ENCODE measurements at regions not wholly inside any gene's neighbourhood (a gene's known extent, or its start where the extent isn't known, plus 50 kb on each side); places are given as distances from the start of the nearest gene placed in this dataset.

DNA sequence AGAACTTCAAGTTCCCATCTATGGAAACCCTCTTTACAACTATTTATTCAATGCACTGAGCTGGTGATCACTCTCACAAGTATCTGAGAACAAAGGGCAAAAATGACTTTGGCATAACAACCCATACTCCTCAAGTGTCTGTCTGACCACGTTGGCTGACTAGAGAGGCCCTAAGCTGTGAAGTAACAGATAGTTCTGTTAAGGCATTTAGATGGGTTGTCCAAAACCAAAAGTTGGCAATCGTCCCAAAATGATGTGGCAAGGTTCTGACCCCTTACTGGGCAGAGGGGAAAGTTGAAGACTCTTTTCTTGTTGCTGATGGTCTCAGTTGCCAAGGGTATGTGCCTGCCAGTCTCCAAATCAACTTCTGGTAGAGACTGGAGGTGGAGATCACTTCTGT is 524.8 kb downstream of the PPARGC1A start:
- Histone ChIP-seq H3K36me3 (ENCODE audit: control insufficient read depth, insufficient read depth, low read length) (no peaks in the 10 kb centered on the region), H3K27ac (ENCODE audit: insufficient read depth, low read depth, low read length, poor library complexity, severe bottlenecking) (no peak overlapping the region), H3K9me3 (ENCODE audit: control insufficient read depth, low read length) (no peaks in the 10 kb centered on the region), H3K4me1 (ENCODE audit: control insufficient read depth, insufficient read depth, low read length) (peaks cover 4% of the 10 kb centered on the region), H3K4me3 (ENCODE audit: insufficient read depth, low read depth, low read length) (no peak overlapping the region), H3K27me3 (ENCODE audit: control insufficient read depth, insufficient read depth, low read length, poor library complexity, severe bottlenecking) (no peaks in the 10 kb centered on the region)
- WGBS, 2 experiments: 88 to 95% methylated on average over 2 of the region's 2 CpGs

DNA sequence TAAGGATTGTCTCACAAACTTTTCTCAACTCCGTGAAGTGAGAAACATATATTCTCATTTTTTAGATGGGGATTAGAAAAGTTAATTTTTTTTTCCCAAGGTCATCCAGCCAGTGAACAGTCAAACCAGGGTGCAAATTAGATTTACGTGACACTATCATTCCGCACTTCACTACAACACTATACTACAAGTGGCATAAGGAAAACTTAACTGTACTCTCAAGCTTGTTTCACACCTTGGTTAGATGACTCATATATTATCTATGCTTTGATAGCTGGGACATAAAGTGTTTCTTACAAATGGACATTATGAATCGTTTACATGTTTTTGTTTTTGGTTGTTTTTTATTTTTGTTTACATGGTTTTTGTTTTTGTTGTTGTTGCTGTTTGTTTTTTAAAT is 525.7 kb downstream of the PPARGC1A start:
- no peaks in the 10 kb centered on the region for H3K36me3 ChIP-seq (ENCODE audit: control insufficient read depth, insufficient read depth, low read length)
- no peak overlapping the region for H3K4me3 ChIP-seq (ENCODE audit: insufficient read depth, low read depth, low read length)
- 95 to 96% methylated on average over 3 to 4 of the region's 4 CpGs for WGBS, 2 experiments
- no peaks in the 10 kb centered on the region for H3K27me3 ChIP-seq (ENCODE audit: control insufficient read depth, insufficient read depth, low read length, poor library complexity, severe bottlenecking)
- no peaks in the 10 kb centered on the region for H3K9me3 ChIP-seq (ENCODE audit: control insufficient read depth, low read length)
- no peak overlapping the region for H3K27ac ChIP-seq (ENCODE audit: insufficient read depth, low read depth, low read length, poor library complexity, severe bottlenecking)
- no peaks in the 10 kb centered on the region for H3K4me1 ChIP-seq (ENCODE audit: control insufficient read depth, insufficient read depth, low read length)

DNA sequence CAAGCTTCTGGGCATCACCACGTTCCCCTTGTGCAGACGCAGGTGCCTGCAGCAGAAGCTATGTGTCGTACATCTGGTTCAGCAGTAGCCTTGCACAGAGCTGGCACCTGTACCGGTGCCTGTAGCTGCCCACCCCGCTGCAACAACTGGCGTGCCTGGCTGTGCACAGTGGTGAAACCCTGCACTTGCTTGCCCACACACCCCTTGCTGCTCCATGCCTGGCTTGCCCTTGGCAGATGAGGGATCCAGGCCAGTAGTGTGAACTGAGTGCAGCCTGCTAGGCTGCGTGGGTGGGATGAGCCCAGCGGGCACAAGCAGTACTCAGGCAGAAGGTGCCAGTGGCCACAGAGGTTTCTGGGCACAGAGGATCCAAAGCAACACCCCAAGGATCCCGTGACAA is 528.4 kb downstream of the PPARGC1A start:
- H3K27ac ChIP-seq (ENCODE audit: insufficient read depth, low read depth, low read length, poor library complexity, severe bottlenecking): no peak overlapping the region

DNA sequence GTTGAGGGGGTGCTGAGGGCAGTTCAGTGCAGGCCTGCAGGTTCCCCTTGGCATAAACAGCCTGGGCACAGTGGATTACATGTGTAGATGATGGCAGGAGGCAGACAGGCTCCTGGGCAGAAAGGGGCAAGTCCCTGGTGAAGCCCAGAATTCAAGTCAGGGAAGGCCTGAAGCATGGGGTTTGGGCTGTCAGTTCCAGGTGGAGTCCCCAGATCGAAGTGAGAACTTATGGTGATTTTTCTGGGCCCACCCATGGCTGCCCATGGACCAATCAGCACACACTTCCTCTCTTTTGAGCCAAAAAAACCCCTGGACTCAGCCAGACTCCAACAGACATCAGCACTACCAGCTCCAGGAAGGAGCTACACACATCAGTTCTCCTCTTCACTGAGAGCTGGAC is 529.1 kb downstream of the PPARGC1A start:
- Histone ChIP-seq H3K4me1 (ENCODE audit: control insufficient read depth, insufficient read depth, low read length) (no peaks in the 10 kb centered on the region), H3K4me3 (ENCODE audit: insufficient read depth, low read depth, low read length) (no peak overlapping the region), H3K27ac (ENCODE audit: insufficient read depth, low read depth, low read length, poor library complexity, severe bottlenecking) (no peak overlapping the region), H3K36me3 (ENCODE audit: control insufficient read depth, insufficient read depth, low read length) (no peaks in the 10 kb centered on the region), H3K27me3 (ENCODE audit: control insufficient read depth, insufficient read depth, low read length, poor library complexity, severe bottlenecking) (no peaks in the 10 kb centered on the region), H3K9me3 (ENCODE audit: control insufficient read depth, low read length) (no peaks in the 10 kb centered on the region)
- 79 to 95% methylated on average over 1 of the region's 1 CpG for WGBS, 2 experiments

More for the DNA sequence above, 528.4 kb downstream of the PPARGC1A start:
- no peaks in the 10 kb centered on the region for H3K36me3 ChIP-seq (ENCODE audit: control insufficient read depth, insufficient read depth, low read length)
- H3K4me3 ChIP-seq (ENCODE audit: insufficient read depth, low read depth, low read length): no peak overlapping the region
- no peaks in the 10 kb centered on the region for H3K27me3 ChIP-seq (ENCODE audit: control insufficient read depth, insufficient read depth, low read length, poor library complexity, severe bottlenecking)
- H3K4me1 ChIP-seq (ENCODE audit: control insufficient read depth, insufficient read depth, low read length): no peaks in the 10 kb centered on the region
- H3K9me3 ChIP-seq (ENCODE audit: control insufficient read depth, low read length): no peaks in the 10 kb centered on the region
- WGBS, 2 experiments: 94% methylated on average over 9 of the region's 9 CpGs

DNA sequence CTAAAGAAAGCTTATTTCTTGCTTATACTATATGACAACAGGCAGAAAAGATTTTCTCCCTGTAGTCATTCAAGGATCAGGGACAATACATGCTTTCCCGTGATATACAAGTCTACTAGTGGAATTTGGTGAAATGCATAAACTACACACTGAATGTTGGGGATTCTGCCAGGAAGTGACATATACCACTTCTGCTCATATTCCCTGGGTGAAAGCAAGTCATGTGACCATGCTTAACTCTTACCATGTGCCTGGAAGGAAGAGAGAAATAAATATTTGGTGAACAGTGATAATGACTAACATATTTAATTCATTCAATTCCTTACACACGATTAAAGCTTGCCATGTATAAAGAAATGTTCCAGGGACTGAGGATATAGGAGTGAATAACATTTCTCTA is 534.6 kb downstream of the PPARGC1A start:
- H3K9me3 ChIP-seq (ENCODE audit: control insufficient read depth, low read length): no peaks in the 10 kb centered on the region
- H3K27me3 ChIP-seq (ENCODE audit: control insufficient read depth, insufficient read depth, low read length, poor library complexity, severe bottlenecking): no peaks in the 10 kb centered on the region
- H3K4me1 ChIP-seq (ENCODE audit: control insufficient read depth, insufficient read depth, low read length): no peaks in the 10 kb centered on the region
- H3K4me3 ChIP-seq (ENCODE audit: insufficient read depth, low read depth, low read length): no peak overlapping the region
- H3K27ac ChIP-seq (ENCODE audit: insufficient read depth, low read depth, low read length, poor library complexity, severe bottlenecking): no peak overlapping the region
- no peaks in the 10 kb centered on the region for H3K36me3 ChIP-seq (ENCODE audit: control insufficient read depth, insufficient read depth, low read length)
- 100% methylated on average over 1 of the region's 2 CpGs for WGBS, 2 experiments

DNA sequence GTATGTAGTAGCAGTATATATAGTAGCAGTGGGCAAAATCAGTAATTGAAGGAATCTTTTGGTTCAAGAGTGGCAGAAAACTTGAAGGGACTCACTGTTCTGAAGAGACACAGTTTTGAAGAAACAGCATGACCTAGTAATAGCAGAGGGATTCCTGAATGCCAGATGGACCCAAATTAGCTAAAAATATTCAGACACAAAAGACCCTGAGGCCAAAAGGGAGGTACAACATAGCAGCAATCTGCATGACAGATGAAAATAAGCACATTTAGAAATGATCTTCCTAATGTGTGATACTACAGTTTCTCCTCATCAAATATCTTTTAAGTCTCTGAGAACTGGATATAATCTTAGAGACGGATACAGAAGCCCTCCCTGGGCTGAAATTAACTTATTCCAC is 536.6 kb downstream of the PPARGC1A start:
- Histone ChIP-seq H3K4me3 (ENCODE audit: insufficient read depth, low read depth, low read length) (no peak overlapping the region), H3K27ac (ENCODE audit: insufficient read depth, low read depth, low read length, poor library complexity, severe bottlenecking) (no peak overlapping the region), H3K27me3 (ENCODE audit: control insufficient read depth, insufficient read depth, low read length, poor library complexity, severe bottlenecking) (no peaks in the 10 kb centered on the region), H3K4me1 (ENCODE audit: control insufficient read depth, insufficient read depth, low read length) (no peaks in the 10 kb centered on the region), H3K9me3 (ENCODE audit: control insufficient read depth, low read length) (no peaks in the 10 kb centered on the region), H3K36me3 (ENCODE audit: control insufficient read depth, insufficient read depth, low read length) (no peaks in the 10 kb centered on the region)
- 100% methylated on average over 1 of the region's 1 CpG; no CpG with 5 or more reads in 1 of the 2 experiments for WGBS, 2 experiments

DNA sequence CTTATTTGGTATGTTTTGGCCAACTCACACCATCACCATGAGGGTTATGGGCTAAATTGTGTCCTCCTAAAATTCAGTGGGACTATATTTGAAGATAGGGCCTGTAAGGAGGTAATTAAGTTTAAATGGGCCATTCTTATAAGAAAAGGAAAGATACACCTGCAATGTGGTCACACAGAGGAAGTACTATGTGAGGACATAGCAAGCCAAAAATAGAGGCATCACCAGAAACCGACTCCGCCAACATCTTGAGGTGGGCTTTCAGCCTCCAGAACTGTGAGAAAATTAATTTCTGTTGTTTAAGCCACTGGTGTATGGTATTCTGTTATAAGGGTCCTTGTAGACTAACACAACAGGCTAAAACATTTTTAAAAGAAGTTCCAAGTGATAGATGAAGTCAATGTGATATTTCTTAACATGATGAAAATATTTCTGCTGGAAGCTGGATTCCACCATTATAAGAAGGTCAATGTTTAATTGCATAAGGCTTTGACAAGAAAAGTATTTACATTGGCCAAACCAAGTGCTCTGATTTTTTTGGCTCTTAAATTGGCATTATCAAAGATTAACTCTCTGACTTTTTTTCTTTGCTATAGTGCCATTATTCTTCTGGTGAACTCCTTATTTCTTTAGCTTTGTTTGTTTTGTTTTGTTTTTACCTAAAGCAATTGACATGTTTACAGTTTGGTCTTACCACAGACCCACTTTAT is 540.9 kb downstream of the PPARGC1A start:
- Histone ChIP-seq H3K4me1 (ENCODE audit: control insufficient read depth, insufficient read depth, low read length) (no peaks in the 10 kb centered on the region), H3K27me3 (ENCODE audit: control insufficient read depth, insufficient read depth, low read length, poor library complexity, severe bottlenecking) (no peaks in the 10 kb centered on the region), H3K9me3 (ENCODE audit: control insufficient read depth, low read length) (no peaks in the 10 kb centered on the region), H3K27ac (ENCODE audit: insufficient read depth, low read depth, low read length, poor library complexity, severe bottlenecking) (no peak overlapping the region), H3K36me3 (ENCODE audit: control insufficient read depth, insufficient read depth, low read length) (no peaks in the 10 kb centered on the region), H3K4me3 (ENCODE audit: insufficient read depth, low read depth, low read length) (no peak overlapping the region)
- 95 to 97% methylated on average over 2 of the region's 2 CpGs for WGBS, 2 experiments

DNA sequence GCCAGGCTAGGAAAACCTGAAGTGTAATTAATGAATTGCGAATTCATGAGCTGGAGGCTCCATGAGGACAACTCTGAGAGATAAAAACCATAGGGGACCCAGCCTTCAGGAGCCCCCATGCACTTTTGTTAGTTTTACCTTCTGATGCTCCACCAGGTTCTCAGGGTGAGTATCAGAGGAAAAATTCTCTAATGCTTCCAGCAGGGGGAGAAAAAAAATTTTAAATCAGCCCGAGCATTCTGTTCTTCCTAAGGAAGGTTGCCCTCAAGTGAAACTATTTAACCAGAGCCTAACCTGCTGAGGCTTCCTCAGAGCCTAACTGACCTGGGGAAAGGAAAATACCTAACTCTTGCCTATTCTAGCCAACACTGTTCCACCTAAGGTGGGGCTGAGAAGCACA is 552.6 kb downstream of the PPARGC1A start:
- no peaks in the 10 kb centered on the region for H3K9me3 ChIP-seq (ENCODE audit: control insufficient read depth, low read length)
- 86 to 92% methylated on average over 2 of the region's 2 CpGs for WGBS, 2 experiments
- no peak overlapping the region for H3K27ac ChIP-seq (ENCODE audit: insufficient read depth, low read depth, low read length, poor library complexity, severe bottlenecking)
- no peaks in the 10 kb centered on the region for H3K36me3 ChIP-seq (ENCODE audit: control insufficient read depth, insufficient read depth, low read length)
- H3K27me3 ChIP-seq (ENCODE audit: control insufficient read depth, insufficient read depth, low read length, poor library complexity, severe bottlenecking): no peaks in the 10 kb centered on the region
- H3K4me3 ChIP-seq (ENCODE audit: insufficient read depth, low read depth, low read length): no peak overlapping the region
- peaks cover 11% of the 10 kb centered on the region for H3K4me1 ChIP-seq (ENCODE audit: control insufficient read depth, insufficient read depth, low read length)

DNA sequence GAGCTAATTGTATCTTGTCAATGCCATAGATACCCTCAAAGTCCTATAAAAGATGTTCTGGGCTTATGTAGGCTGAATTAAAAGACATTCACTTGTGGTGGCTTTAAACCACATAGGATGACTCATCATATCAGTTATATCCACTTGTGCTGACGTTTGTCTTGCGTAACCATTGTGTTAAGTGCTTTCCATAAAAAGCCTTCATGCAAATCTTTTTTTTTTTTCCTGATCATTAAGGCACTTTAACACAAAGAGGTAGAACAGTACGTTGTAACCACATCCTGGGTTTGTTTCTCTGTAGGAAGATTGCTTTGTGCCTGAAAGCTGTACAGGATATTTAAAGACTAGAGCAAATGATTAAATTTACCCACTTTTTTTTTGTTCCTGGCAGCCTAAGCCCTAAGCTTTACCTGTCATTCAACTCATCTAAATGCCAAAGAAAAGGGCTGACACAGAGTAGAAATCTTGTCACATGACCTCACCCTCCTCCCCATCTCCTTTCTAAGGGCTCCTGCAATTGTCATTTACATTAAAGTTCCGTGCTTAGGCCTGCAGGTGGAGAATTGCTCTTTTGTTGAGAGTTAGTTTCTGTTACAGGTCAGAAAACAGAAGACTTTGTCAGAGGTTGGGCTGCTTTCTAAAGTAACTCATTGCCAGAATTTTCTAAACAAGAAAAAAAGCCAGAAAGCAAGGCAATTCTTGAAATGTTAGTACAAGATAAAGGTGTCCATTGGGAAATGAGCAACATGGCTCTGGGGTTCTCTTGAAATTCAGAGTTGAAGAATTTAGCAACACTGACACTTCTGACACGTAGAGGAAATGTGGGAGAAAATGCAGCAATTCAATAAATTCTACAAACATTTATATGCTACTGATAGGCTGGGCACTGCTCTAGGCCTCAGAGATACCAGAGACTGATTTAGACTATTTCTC is 555.6 kb downstream of the PPARGC1A start:
- Histone ChIP-seq H3K9me3 (ENCODE audit: control insufficient read depth, low read length) (no peaks in the 10 kb centered on the region), H3K27me3 (ENCODE audit: control insufficient read depth, insufficient read depth, low read length, poor library complexity, severe bottlenecking) (no peaks in the 10 kb centered on the region), H3K27ac (ENCODE audit: insufficient read depth, low read depth, low read length, poor library complexity, severe bottlenecking) (no peak overlapping the region), H3K4me3 (ENCODE audit: insufficient read depth, low read depth, low read length) (no peak overlapping the region), H3K36me3 (ENCODE audit: control insufficient read depth, insufficient read depth, low read length) (no peaks in the 10 kb centered on the region), H3K4me1 (ENCODE audit: control insufficient read depth, insufficient read depth, low read length) (peaks cover 11% of the 10 kb centered on the region)
- 36 to 46% methylated on average over 5 of the region's 5 CpGs for whole genome bisulfite sequencing, 2 experiments

DNA sequence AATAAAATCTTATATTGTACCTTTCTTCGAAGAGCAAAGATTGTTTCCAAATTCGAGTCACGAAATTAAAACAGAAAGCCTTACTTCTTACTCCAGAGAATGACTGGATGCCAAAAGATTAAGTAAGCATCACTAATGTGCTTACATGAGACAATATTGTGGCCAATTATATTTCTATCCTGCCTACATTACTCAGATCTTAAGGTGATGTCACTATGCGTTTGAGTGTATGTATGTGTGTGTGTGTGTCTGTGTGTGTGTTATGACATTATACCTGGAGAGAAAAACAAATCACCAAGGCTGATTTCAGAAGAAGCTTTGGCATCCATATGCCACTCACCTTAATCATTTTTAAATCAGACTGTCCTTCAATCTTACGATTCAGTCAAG is 556.3 kb downstream of the PPARGC1A start:
- no peak overlapping the region for H3K27ac ChIP-seq (ENCODE audit: insufficient read depth, low read depth, low read length, poor library complexity, severe bottlenecking)
- WGBS, 2 experiments: 92 to 97% methylated on average over 3 to 4 of the region's 5 CpGs
- no peaks in the 10 kb centered on the region for H3K36me3 ChIP-seq (ENCODE audit: control insufficient read depth, insufficient read depth, low read length)
- no peaks in the 10 kb centered on the region for H3K27me3 ChIP-seq (ENCODE audit: control insufficient read depth, insufficient read depth, low read length, poor library complexity, severe bottlenecking)
- peaks cover 11% of the 10 kb centered on the region for H3K4me1 ChIP-seq (ENCODE audit: control insufficient read depth, insufficient read depth, low read length)
- H3K9me3 ChIP-seq (ENCODE audit: control insufficient read depth, low read length): no peaks in the 10 kb centered on the region
- no peak overlapping the region for H3K4me3 ChIP-seq (ENCODE audit: insufficient read depth, low read depth, low read length)

Data from ectodermal cell (in vitro differentiated cells).